ENCODE measurements at regions not wholly inside any gene's neighbourhood (a gene's known extent, or its start where the extent isn't known, plus 50 kb on each side); places are given as distances from the start of the nearest gene placed in this dataset.
A peak's percentile ranks its signal among the peaks of the same experiment; 100 is the strongest.

GRCh38 chr17:34825102-34825501 is 136.2 kb downstream of the CCT6B start:
- DNase-seq: no peak

GRCh38 chr17:34823023-34823422 is 138.2 kb downstream of the CCT6B start:
- DNase-seq: no peak

GRCh38 chr17:34822007-34822739 is 139.1 kb downstream of the CCT6B start:
- no peak for DNase-seq

GRCh38 chr17:34820922-34821321 is 140.3 kb downstream of the CCT6B start:
- DNase-seq: peak in 1 of 3 experiments; percentile 28

GRCh38 chr17:34820248-34820801 is 140.9 kb downstream of the CCT6B start:
- DNase-seq: peak in 1 of 3 experiments; percentile 32

- no peak for DNase-seq
Observed at GRCh38 chr17:34817252-34818035, 143.8 kb downstream of the CCT6B start.

- DNase-seq: peak in 2 of 3 experiments; percentile 14 to 66
Observed at GRCh38 chr17:34816848-34817247, 144.4 kb downstream of the CCT6B start.

GRCh38 chr17:34813290-34813689 is 148.0 kb downstream of the CCT6B start:
- peak in 1 of 3 experiments; percentile 12 for DNase-seq

- no peak for DNase-seq
Observed at GRCh38 chr17:34811561-34811960, 149.7 kb downstream of the CCT6B start.

GRCh38 chr17:34800661-34801060 is 160.6 kb downstream of the CCT6B start:
- peak in 2 of 3 experiments; percentile 10 to 21 for DNase-seq

- no peak for DNase-seq
Observed at GRCh38 chr17:34799751-34800150, 161.5 kb downstream of the CCT6B start.

- peak; percentile 66 to 95 (median 81) for DNase-seq
Observed at GRCh38 chr17:34798581-34798980, 162.7 kb downstream of the CCT6B start.

GRCh38 chr17:34797720-34798119 is 163.5 kb downstream of the CCT6B start:
- DNase-seq: no peak

GRCh38 chr17:34793231-34793908 is 167.9 kb downstream of the CCT6B start:
- DNase-seq: no peak

GRCh38 chr17:34788696-34789095 is 172.6 kb downstream of the CCT6B start:
- no peak for DNase-seq

- DNase-seq: no peak
Observed at GRCh38 chr17:34784526-34784925, 176.7 kb downstream of the CCT6B start.

GRCh38 chr17:34782271-34782670 is 179.0 kb downstream of the CCT6B start:
- no peak for DNase-seq

- peak; percentile 7 to 84 (median 61) for DNase-seq
Observed at GRCh38 chr17:34781571-34782108, 179.6 kb downstream of the CCT6B start.

- DNase-seq: no peak
Observed at GRCh38 chr17:34781071-34781470, 180.2 kb downstream of the CCT6B start.

- no peak for DNase-seq
Observed at GRCh38 chr17:34780438-34780837, 180.8 kb downstream of the CCT6B start.

GRCh38 chr17:34776456-34777443 is 184.5 kb downstream of the CCT6B start:
- DNase-seq: no peak

GRCh38 chr17:34773036-34773435 is 188.2 kb downstream of the CCT6B start:
- no peak for DNase-seq
